ENCODE measurements at regions not wholly inside any gene's neighbourhood (a gene's known extent, or its start where the extent isn't known, plus 50 kb on each side); places are given as distances from the start of the nearest gene placed in this dataset.

DNA sequence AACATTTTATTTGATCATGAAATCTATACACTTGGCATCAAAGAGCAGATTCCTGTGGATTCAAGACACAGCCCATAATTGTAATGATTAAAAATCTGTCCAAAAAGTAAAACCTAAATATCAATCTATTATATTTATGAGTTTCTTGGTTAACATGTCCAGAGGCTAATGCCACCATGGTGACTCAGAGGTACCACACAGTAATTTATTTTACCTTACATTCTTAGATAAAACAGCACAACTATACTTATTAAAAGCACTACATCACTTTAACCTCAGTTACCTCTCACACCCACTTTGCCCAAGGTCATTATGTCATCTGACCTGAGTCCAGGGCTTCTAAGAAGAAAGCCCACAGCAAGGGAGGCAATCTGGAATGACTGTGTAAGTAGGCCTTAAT, 519.2 kb downstream of the RASEF start:
- in situ Hi-C loops (cut with MboI), result no loop called here
- no TSS peak for BruUV-seq (replicated peaks)
- DNase-seq (ENCODE audit: extremely low read depth in 1 of 4, low spot score in 3 of 4) (no peak), ATAC-seq (no peak), FAIRE-seq (no peak)
- ChIA-PET POLR2A (no interaction called here), CTCF (ENCODE audit: low intra/inter-chr PET ratio) (no interaction called here)
- no peaks in the 10 kb centered on the region for H3K79me2 ChIP-seq (ENCODE audit: control insufficient read depth, insufficient read depth, low read length)
- no peak overlapping the region for H3K4me2 ChIP-seq (ENCODE audit: insufficient read depth, low read length)
- no peak for TF ChIP-seq ZNF212 (CRISPR knock-in tag; IDR thresholded peaks at IDR 0.05)
- no peak for TF ChIP-seq BMI1 (IDR thresholded peaks at IDR 0.05; ENCODE audit: low read length)
- no peak for TF ChIP-seq ZZZ3 (IDR thresholded peaks at IDR 0.05)
- no peak for TF ChIP-seq RNF2 (IDR thresholded peaks at IDR 0.05)
- TF ChIP-seq FOXJ2 (tag; IDR thresholded peaks at IDR 0.05), result no peak
- no peak for TF ChIP-seq SLC30A9 (CRISPR knock-in tag; IDR thresholded peaks at IDR 0.05)
- TF ChIP-seq SMARCE1 (IDR thresholded peaks at IDR 0.05), result no peak
- TF ChIP-seq CEBPZ (IDR thresholded peaks at IDR 0.05; ENCODE audit: borderline replicate concordance, low read depth, low read length), result no peak
- no peak for TF ChIP-seq ZNF12 (CRISPR knock-in tag; IDR thresholded peaks at IDR 0.05)
- TF ChIP-seq GABPA (tag; conservative IDR thresholded peaks at IDR 0.05; ENCODE audit: low read depth), result no peak
- no peak for TF ChIP-seq ATF6 (CRISPR knock-in tag; IDR thresholded peaks at IDR 0.05)
- TF ChIP-seq SMAD2 (IDR thresholded peaks at IDR 0.05; ENCODE audit: low read depth, low read length), result no peak
- TF ChIP-seq KLF1 (tag; IDR thresholded peaks at IDR 0.05), result no peak
- no peak for TF ChIP-seq CEBPB (tag; IDR thresholded peaks at IDR 0.05)
- H3K4me1 ChIP-seq (replicated peaks in 1 of 2; ENCODE audit: control insufficient read depth in 2 of 2, insufficient read depth in 2 of 2, low read length in 2 of 2), result no peaks in the 10 kb centered on the region
- H3K9me3 ChIP-seq (replicated peaks; ENCODE audit: control insufficient read depth, insufficient read depth, low read depth, low read length), result no peaks in the 10 kb centered on the region
- intact Hi-C loops (cut with micrococcal nuclease), result no loop called here
- no peaks in the 10 kb centered on the region for H4K20me1 ChIP-seq (replicated peaks; ENCODE audit: control insufficient read depth, insufficient read depth, low read length)
- no peak overlapping the region for H3K27ac ChIP-seq (ENCODE audit: extremely low read depth, low read depth, low read length)
- H2AFZ ChIP-seq (ENCODE audit: low read depth, low read length), result no peak overlapping the region
- no peak overlapping the region for H3K9ac ChIP-seq (ENCODE audit: insufficient read depth in 1 of 2, low read depth in 2 of 2, low read length in 2 of 2)
- no peak overlapping the region for H3K4me3 ChIP-seq
- H3K9me1 ChIP-seq (ENCODE audit: control insufficient read depth, insufficient read depth, low read length), result no peaks in the 10 kb centered on the region
- H3K36me3 ChIP-seq (ENCODE audit: control insufficient read depth, insufficient read depth, low read length), result no peaks in the 10 kb centered on the region
- no peaks in the 10 kb centered on the region for H3K27me3 ChIP-seq (ENCODE audit: control insufficient read depth in 2 of 2, insufficient read depth in 2 of 2, low read length in 2 of 2)

Data from K562 (cell line).